ENCODE measurements at regions not wholly inside any gene's neighbourhood (a gene's known extent, or its start where the extent isn't known, plus 50 kb on each side); places are given as distances from the start of the nearest gene placed in this dataset.

- DNase-seq (ENCODE audit: low read depth in 2 of 2, low spot score in 1 of 2): no peak
These were observed 130.6 kb upstream of the NPVF start for GRCh38 chr7:25358926-25359325.

GRCh38 chr7:25359471-25360059 lies 131.3 kb upstream of the NPVF start:
- no peak for DNase-seq (ENCODE audit: low read depth in 2 of 2, low spot score in 1 of 2)

- no peak for DNase-seq (ENCODE audit: low read depth in 2 of 2, low spot score in 1 of 2)
These were observed 132.2 kb upstream of the NPVF start for GRCh38 chr7:25360451-25360850.

- DNase-seq (ENCODE audit: low read depth in 2 of 2, low spot score in 1 of 2): no peak
These were observed 133.1 kb upstream of the NPVF start for GRCh38 chr7:25361387-25361786.

- no peak for DNase-seq (ENCODE audit: low read depth in 2 of 2, low spot score in 1 of 2)
These were observed 133.6 kb upstream of the NPVF start for GRCh38 chr7:25361863-25362262.

GRCh38 chr7:25368599-25369201 lies 140.4 kb upstream of the NPVF start:
- no peak for DNase-seq (ENCODE audit: low read depth in 2 of 2, low spot score in 1 of 2)

- no peak for DNase-seq (ENCODE audit: low read depth in 2 of 2, low spot score in 1 of 2)
These were observed 141.5 kb upstream of the NPVF start for GRCh38 chr7:25369786-25370185.

- DNase-seq (ENCODE audit: low read depth in 2 of 2, low spot score in 1 of 2): no peak
These were observed 143.7 kb upstream of the NPVF start for GRCh38 chr7:25371972-25372371.

- DNase-seq (ENCODE audit: low read depth in 2 of 2, low spot score in 1 of 2): no peak
These were observed 147.7 kb upstream of the NPVF start for GRCh38 chr7:25375805-25376600.

GRCh38 chr7:25379351-25380300 lies 151.3 kb upstream of the NPVF start:
- DNase-seq (ENCODE audit: low read depth in 2 of 2, low spot score in 1 of 2): no peak

GRCh38 chr7:25381818-25382589 lies 153.7 kb upstream of the NPVF start:
- DNase-seq (ENCODE audit: low read depth in 2 of 2, low spot score in 1 of 2): no peak

- no peak for DNase-seq (ENCODE audit: low read depth in 2 of 2, low spot score in 1 of 2)
These were observed 154.6 kb upstream of the NPVF start for GRCh38 chr7:25382869-25383268.

- DNase-seq (ENCODE audit: low read depth in 2 of 2, low spot score in 1 of 2): no peak
These were observed 155.1 kb upstream of the NPVF start for GRCh38 chr7:25383402-25383801.

- no peak for DNase-seq (ENCODE audit: low read depth in 2 of 2, low spot score in 1 of 2)
These were observed 156.7 kb upstream of the NPVF start for GRCh38 chr7:25384788-25385505.

GRCh38 chr7:25385506-25386136 lies 157.3 kb upstream of the NPVF start:
- no peak for DNase-seq (ENCODE audit: low read depth in 2 of 2, low spot score in 1 of 2)

- DNase-seq (ENCODE audit: low read depth in 2 of 2, low spot score in 1 of 2): no peak
These were observed 158.0 kb upstream of the NPVF start for GRCh38 chr7:25386311-25386744.

- DNase-seq (ENCODE audit: low read depth in 2 of 2, low spot score in 1 of 2): no peak
These were observed 160.4 kb upstream of the NPVF start for GRCh38 chr7:25388681-25389080.

GRCh38 chr7:25389489-25390106 lies 161.3 kb upstream of the NPVF start:
- no peak for DNase-seq (ENCODE audit: low read depth in 2 of 2, low spot score in 1 of 2)

GRCh38 chr7:25391295-25391861 lies 163.1 kb upstream of the NPVF start:
- no peak for DNase-seq (ENCODE audit: low read depth in 2 of 2, low spot score in 1 of 2)
